Thyroid gland (tissue), 4 donors: ENCODE measurements at regions not wholly inside any gene's neighbourhood (a gene's known extent, or its start where the extent isn't known, plus 50 kb on each side); places are given as distances from the start of the nearest gene placed in this dataset.

ENCODE experiments used
- CTCF ChIP-seq, 6 experiments: fragments of 200-600 bp in 3 of 6; fragments of 450-650 bp in 3 of 6; sonication (generic) in 3 of 6; IDR thresholded peaks; one replicate each; pipeline ENCODE4 v1.5.1; 2016 to 2019; ENCODE audit warnings: antibody characterized with exemption in 6 of 6, mild to moderate bottlenecking in 2 of 6, inconsistent platforms in 1 of 6, moderate library complexity in 1 of 6
- POLR2A ChIP-seq, 2 donors: fragments of 450-650 bp; IDR thresholded peaks; one replicate each; pipeline ENCODE4 v1.6.1; 2017; ENCODE audit warnings: antibody characterized with exemption in 2 of 2, mild to moderate bottlenecking in 2 of 2, moderate library complexity in 1 of 2

GRCh38 chr18:38042211-38042890 lies 476.8 kb upstream of the CELF4 start:
- TF ChIP-seq CTCF (IDR thresholded peaks at IDR 0.05) (no peak), POLR2A (IDR thresholded peaks at IDR 0.05) (no peak)
